ENCODE measurements at regions not wholly inside any gene's neighbourhood (a gene's known extent, or its start where the extent isn't known, plus 50 kb on each side); places are given as distances from the start of the nearest gene placed in this dataset.

DNA sequence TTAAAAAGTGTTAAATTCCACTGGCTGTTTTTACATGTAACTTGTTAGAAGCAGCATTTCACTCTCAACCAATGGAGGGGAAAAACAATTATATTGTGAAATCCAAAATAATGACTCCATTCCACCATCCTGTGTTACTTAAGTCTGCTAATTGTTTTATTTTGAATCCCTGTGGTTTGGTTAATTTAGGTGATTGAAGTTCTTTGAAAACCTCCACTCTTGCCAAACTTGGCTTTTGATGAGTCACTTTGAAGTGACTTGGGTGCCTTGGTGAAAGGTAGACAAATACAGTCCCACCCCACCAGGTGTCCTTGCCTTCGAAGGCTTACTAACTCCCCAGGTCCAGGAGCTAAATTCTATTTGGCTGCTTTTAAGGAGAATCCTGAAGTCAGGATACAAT lies 1303.8 kb upstream of the NRXN1 start:
- DNase-seq (no peak), ATAC-seq (no peak)
- no peak overlapping the region for H3K4me3 ChIP-seq (ENCODE audit: low read length)
- intact Hi-C loops (cut with DNase I), result no loop called here
- H3K4me1 ChIP-seq (ENCODE audit: control insufficient read depth, insufficient read depth, low read length), result no peaks in the 10 kb centered on the region
- H3K27me3 ChIP-seq (ENCODE audit: control insufficient read depth, insufficient read depth), result no peaks in the 10 kb centered on the region
- 61% methylated on average over 1 of the region's 1 CpG for WGBS
- H3K27ac ChIP-seq (ENCODE audit: low read length), result no peak overlapping the region
- H3K9me3 ChIP-seq (ENCODE audit: control insufficient read depth, low read length), result no peaks in the 10 kb centered on the region

DNA sequence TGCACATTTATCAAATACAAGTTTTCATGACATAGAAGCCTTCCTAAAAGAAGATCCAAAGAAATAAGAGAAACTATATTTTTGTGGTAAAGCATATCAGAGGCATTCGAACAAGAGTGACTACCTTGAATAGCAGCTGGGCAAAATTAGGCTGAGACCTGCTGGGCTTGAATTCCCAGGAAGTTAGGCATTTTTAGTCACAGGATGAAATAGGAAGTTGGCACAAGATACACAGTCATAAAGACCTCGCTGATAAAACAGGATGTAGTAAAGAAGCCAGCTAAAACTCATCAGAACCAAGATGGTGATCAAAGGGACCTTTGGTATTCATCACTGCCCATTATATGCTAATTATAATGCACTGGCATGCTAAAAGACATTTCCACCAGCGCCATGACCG lies 1302.3 kb upstream of the NRXN1 start:
- ATAC-seq, result no peak

GRCh38 chr2:52327641-52328040 lies 1295.7 kb upstream of the NRXN1 start:
- DNase-seq (no peak), ATAC-seq (no peak)
- no peaks in the 10 kb centered on the region for H3K4me1 ChIP-seq (ENCODE audit: control insufficient read depth, insufficient read depth, low read length)
- H3K4me3 ChIP-seq (ENCODE audit: low read length), result no peak overlapping the region
- intact Hi-C loops (cut with DNase I), result no loop called here
- H3K9me3 ChIP-seq (ENCODE audit: control insufficient read depth, low read length), result peaks cover 6% of the 10 kb centered on the region
- H3K27ac ChIP-seq (ENCODE audit: low read length), result no peak overlapping the region
- no peaks in the 10 kb centered on the region for H3K27me3 ChIP-seq (ENCODE audit: control insufficient read depth, insufficient read depth)
- 98% methylated on average over 2 of the region's 2 CpGs for WGBS

More for the DNA sequence above, 1302.3 kb upstream of the NRXN1 start:
- Histone ChIP-seq H3K9me3 (ENCODE audit: control insufficient read depth, low read length) (no peaks in the 10 kb centered on the region), H3K27ac (ENCODE audit: low read length) (no peak overlapping the region), H3K4me1 (ENCODE audit: control insufficient read depth, insufficient read depth, low read length) (no peaks in the 10 kb centered on the region), H3K27me3 (ENCODE audit: control insufficient read depth, insufficient read depth) (no peaks in the 10 kb centered on the region), H3K4me3 (ENCODE audit: low read length) (no peak overlapping the region)
- DNase-seq, result no peak
- 75% methylated on average over 4 of the region's 4 CpGs for WGBS
- intact Hi-C loops (cut with DNase I), result no loop called here

DNA sequence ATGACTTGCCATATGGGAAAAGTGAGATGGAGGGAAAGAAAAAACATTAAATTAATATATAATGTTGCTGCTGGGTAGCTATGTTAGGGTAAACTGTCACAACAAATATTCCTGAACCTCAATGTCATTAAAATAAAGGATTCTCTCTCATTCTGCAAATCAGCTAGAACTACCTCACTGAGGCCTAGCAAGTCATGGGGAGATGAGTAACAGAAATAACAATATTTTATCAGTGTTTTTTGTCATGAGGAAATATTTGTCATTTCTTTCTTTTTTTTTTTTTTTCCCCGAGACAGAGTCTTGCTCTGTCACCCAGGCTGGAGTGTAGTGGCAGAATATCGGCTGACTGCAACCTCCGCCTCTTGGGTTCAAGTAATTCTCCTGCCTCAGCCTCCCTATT lies 1282.3 kb upstream of the NRXN1 start:
- WGBS, result 95% methylated on average over 3 of the region's 3 CpGs
- H3K9me3 ChIP-seq (ENCODE audit: control insufficient read depth, low read length), result no peaks in the 10 kb centered on the region

GRCh38 chr2:52312486-52312885 lies 1280.6 kb upstream of the NRXN1 start:
- H3K27me3 ChIP-seq (ENCODE audit: control insufficient read depth, insufficient read depth), result no peaks in the 10 kb centered on the region
- no peak overlapping the region for H3K27ac ChIP-seq (ENCODE audit: low read length)
- no peak for ATAC-seq
- intact Hi-C loops (cut with DNase I), result no loop called here
- WGBS, result 77% methylated on average over 2 of the region's 2 CpGs
- H3K4me1 ChIP-seq (ENCODE audit: control insufficient read depth, insufficient read depth, low read length), result no peaks in the 10 kb centered on the region
- no peak overlapping the region for H3K4me3 ChIP-seq (ENCODE audit: low read length)
- no peak for DNase-seq
- no peaks in the 10 kb centered on the region for H3K9me3 ChIP-seq (ENCODE audit: control insufficient read depth, low read length)

More for the DNA sequence above, 1282.3 kb upstream of the NRXN1 start:
- H3K27me3 ChIP-seq (ENCODE audit: control insufficient read depth, insufficient read depth), result no peaks in the 10 kb centered on the region
- ATAC-seq (no peak), DNase-seq (no peak)
- H3K27ac ChIP-seq (ENCODE audit: low read length), result no peak overlapping the region
- no peaks in the 10 kb centered on the region for H3K4me1 ChIP-seq (ENCODE audit: control insufficient read depth, insufficient read depth, low read length)
- H3K4me3 ChIP-seq (ENCODE audit: low read length), result no peak overlapping the region
- intact Hi-C loops (cut with DNase I), result no loop called here

GRCh38 chr2:52311862-52312261 lies 1279.9 kb upstream of the NRXN1 start:
- Histone ChIP-seq H3K27ac (ENCODE audit: low read length) (no peak overlapping the region), H3K4me3 (ENCODE audit: low read length) (no peak overlapping the region), H3K4me1 (ENCODE audit: control insufficient read depth, insufficient read depth, low read length) (no peaks in the 10 kb centered on the region), H3K9me3 (ENCODE audit: control insufficient read depth, low read length) (no peaks in the 10 kb centered on the region), H3K27me3 (ENCODE audit: control insufficient read depth, insufficient read depth) (no peaks in the 10 kb centered on the region)
- WGBS, result 69% methylated on average over 5 of the region's 5 CpGs
- DNase-seq (no peak), ATAC-seq (no peak)
- intact Hi-C loops (cut with DNase I), result no loop called here

DNA sequence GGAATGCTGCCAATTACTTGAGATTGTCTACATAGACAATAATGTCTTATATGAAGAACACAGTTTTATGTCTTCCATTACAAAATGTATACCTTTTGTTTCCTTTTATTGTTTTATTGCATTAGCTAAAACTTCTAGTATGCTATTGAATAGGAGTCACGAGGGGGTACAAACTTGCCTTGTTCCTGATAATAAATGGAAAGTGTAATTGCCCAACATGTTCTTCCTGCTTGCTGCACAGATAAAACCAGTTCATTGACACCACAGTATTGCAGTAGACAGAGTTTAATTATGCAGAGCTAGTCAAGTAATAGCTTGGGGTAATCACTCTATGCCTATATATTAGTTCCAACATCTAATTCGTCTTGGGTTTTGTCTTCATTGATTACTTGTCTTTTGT lies 1276.2 kb upstream of the NRXN1 start:
- intact Hi-C loops (cut with DNase I), result no loop called here
- Histone ChIP-seq H3K4me3 (ENCODE audit: low read length) (no peak overlapping the region), H3K9me3 (ENCODE audit: control insufficient read depth, low read length) (no peaks in the 10 kb centered on the region), H3K27ac (ENCODE audit: low read length) (no peak overlapping the region), H3K4me1 (ENCODE audit: control insufficient read depth, insufficient read depth, low read length) (no peaks in the 10 kb centered on the region), H3K27me3 (ENCODE audit: control insufficient read depth, insufficient read depth) (no peaks in the 10 kb centered on the region)
- no peak for ATAC-seq
- no peak for DNase-seq
- 72% methylated on average over 2 of the region's 2 CpGs for WGBS

DNA sequence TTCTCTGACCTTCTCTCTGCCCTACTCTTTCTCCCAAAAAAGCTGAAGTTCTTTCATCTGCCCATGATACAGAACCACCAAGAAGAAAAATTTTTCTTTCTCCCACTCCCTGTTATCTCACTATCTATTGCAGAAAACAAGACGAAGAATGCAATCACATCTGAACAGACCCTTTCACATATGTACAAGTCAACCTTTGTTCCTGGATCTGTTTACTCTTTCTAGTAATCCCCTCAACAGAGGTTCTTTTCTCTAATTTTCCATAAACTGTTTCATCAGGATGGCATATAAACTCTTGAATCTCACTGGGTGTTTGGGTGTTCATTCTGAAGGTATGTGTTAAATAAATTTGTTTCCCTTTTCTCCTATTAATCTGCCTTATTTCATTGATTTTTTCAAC lies 1262.7 kb upstream of the NRXN1 start:
- WGBS, result 62% methylated on average over 1 of the region's 1 CpG
- ATAC-seq, result no peak
- Histone ChIP-seq H3K27me3 (ENCODE audit: control insufficient read depth, insufficient read depth) (no peaks in the 10 kb centered on the region), H3K27ac (ENCODE audit: low read length) (no peak overlapping the region), H3K9me3 (ENCODE audit: control insufficient read depth, low read length) (no peaks in the 10 kb centered on the region), H3K4me3 (ENCODE audit: low read length) (no peak overlapping the region), H3K4me1 (ENCODE audit: control insufficient read depth, insufficient read depth, low read length) (no peaks in the 10 kb centered on the region)
- intact Hi-C loops (cut with DNase I), result no loop called here
- no peak for DNase-seq

- H3K4me3 ChIP-seq (ENCODE audit: low read length), result no peak overlapping the region
- intact Hi-C loops (cut with DNase I), result no loop called here
- DNase-seq (no peak), ATAC-seq (no peak)
- H3K4me1 ChIP-seq (ENCODE audit: control insufficient read depth, insufficient read depth, low read length), result no peaks in the 10 kb centered on the region
- no peaks in the 10 kb centered on the region for H3K9me3 ChIP-seq (ENCODE audit: control insufficient read depth, low read length)
- WGBS, result 71% methylated on average over 1 of the region's 1 CpG
- H3K27me3 ChIP-seq (ENCODE audit: control insufficient read depth, insufficient read depth), result no peaks in the 10 kb centered on the region
- H3K27ac ChIP-seq (ENCODE audit: low read length), result no peak overlapping the region
Observed at GRCh38 chr2:52292801-52293200, 1260.9 kb upstream of the NRXN1 start.

- no peaks in the 10 kb centered on the region for H3K9me3 ChIP-seq (ENCODE audit: control insufficient read depth, low read length)
- no peaks in the 10 kb centered on the region for H3K4me1 ChIP-seq (ENCODE audit: control insufficient read depth, insufficient read depth, low read length)
- ATAC-seq (no peak), DNase-seq (no peak)
- no peak overlapping the region for H3K4me3 ChIP-seq (ENCODE audit: low read length)
- H3K27me3 ChIP-seq (ENCODE audit: control insufficient read depth, insufficient read depth), result no peaks in the 10 kb centered on the region
- H3K27ac ChIP-seq (ENCODE audit: low read length), result no peak overlapping the region
- intact Hi-C loops (cut with DNase I), result no loop called here
Observed at GRCh38 chr2:52289741-52290140, 1257.8 kb upstream of the NRXN1 start.

DNA sequence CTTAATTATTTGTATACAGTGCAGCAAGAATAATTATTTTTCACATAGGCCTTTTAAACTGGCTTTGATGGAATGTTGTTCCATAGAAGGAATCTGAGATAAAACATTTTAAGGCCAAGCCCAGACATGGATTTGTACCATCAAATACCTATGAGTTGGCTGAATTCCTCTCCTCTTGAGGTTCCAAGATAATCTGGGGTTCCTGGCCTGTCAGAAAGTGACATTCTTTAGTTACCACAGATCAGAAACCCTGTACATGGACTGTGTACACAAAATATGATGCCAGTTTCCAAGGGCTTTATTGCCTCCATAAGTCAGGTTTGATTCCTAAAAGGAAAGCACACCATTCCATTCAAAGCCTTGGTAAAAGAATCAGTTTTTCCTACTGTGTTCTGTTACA lies 1256.7 kb upstream of the NRXN1 start:
- ATAC-seq, result no peak
- H3K27me3 ChIP-seq (ENCODE audit: control insufficient read depth, insufficient read depth), result no peaks in the 10 kb centered on the region
- H3K27ac ChIP-seq (ENCODE audit: low read length), result no peak overlapping the region
- no peak overlapping the region for H3K4me3 ChIP-seq (ENCODE audit: low read length)
- no peaks in the 10 kb centered on the region for H3K4me1 ChIP-seq (ENCODE audit: control insufficient read depth, insufficient read depth, low read length)
- intact Hi-C loops (cut with DNase I), result no loop called here
- no peaks in the 10 kb centered on the region for H3K9me3 ChIP-seq (ENCODE audit: control insufficient read depth, low read length)
- DNase-seq, result no peak

GRCh38 chr2:52269696-52270485 lies 1238.0 kb upstream of the NRXN1 start:
- intact Hi-C loops (cut with DNase I), result no loop called here
- WGBS, result 74% methylated on average over 3 of the region's 3 CpGs
- Histone ChIP-seq H3K4me3 (ENCODE audit: low read length) (no peak overlapping the region), H3K27me3 (ENCODE audit: control insufficient read depth, insufficient read depth) (no peaks in the 10 kb centered on the region), H3K27ac (ENCODE audit: low read length) (no peak overlapping the region), H3K9me3 (ENCODE audit: control insufficient read depth, low read length) (no peaks in the 10 kb centered on the region), H3K4me1 (ENCODE audit: control insufficient read depth, insufficient read depth, low read length) (no peaks in the 10 kb centered on the region)
- no peak for ATAC-seq
- no peak for DNase-seq
